Keratinocyte (primary cell): ENCODE measurements at regions not wholly inside any gene's neighbourhood (a gene's known extent, or its start where the extent isn't known, plus 50 kb on each side); places are given as distances from the start of the nearest gene placed in this dataset.

Experiments used
- DNase-seq: peaks from one replicate; pipeline ENCODE4 v3.0.0-alpha.2; 2011; ENCODE audit warnings: low read depth, missing footprints, low spot score
- FAIRE-seq: peaks from 2 replicates; lab custom pipeline; 2011; peaks lifted over from hg19 to GRCh38; lab: Jason Lieb, UNC
- H2AFZ ChIP-seq: 2 replicates; pipeline ENCODE4 v1.6.0; 2012; ENCODE audit warnings: low read length, control low read depth, inconsistent platforms; ENCODE audit not compliant: control insufficient read depth
- H3K27ac ChIP-seq: 2 replicates; pipeline ENCODE4 v1.5.1; 2011; ENCODE audit warnings: low read length; ENCODE audit not compliant: control insufficient read depth, insufficient read depth
- H3K27me3 ChIP-seq: 3 replicates; pipeline ENCODE4 v1.6.0; 2011; ENCODE audit warnings: low read length; ENCODE audit not compliant: control insufficient read depth, insufficient read depth; ENCODE audit errors: extremely low read depth
- H3K36me3 ChIP-seq, 2 experiments: 2 replicates in 1 of 2; 3 replicates in 1 of 2; pipeline ENCODE4 v1.5.1; 2011; ENCODE audit warnings: low read length in 2 of 2, mild to moderate bottlenecking in 1 of 2; ENCODE audit not compliant: control insufficient read depth in 2 of 2, insufficient read depth in 2 of 2; ENCODE audit errors: extremely low read depth in 1 of 2
- H3K4me1 ChIP-seq: 3 replicates; pipeline ENCODE4 v1.5.1; 2011; ENCODE audit warnings: low read length; ENCODE audit not compliant: control insufficient read depth, insufficient read depth; ENCODE audit errors: extremely low read depth
- H3K4me2 ChIP-seq: 3 replicates; pipeline ENCODE4 v1.6.0; 2011; ENCODE audit warnings: low read depth, low read length; ENCODE audit not compliant: control insufficient read depth, insufficient read depth; ENCODE audit errors: extremely low read depth
- H3K4me3 ChIP-seq, 3 experiments: fragments of 200-600 bp in 1 of 3; sonication (generic) in 1 of 3; 2 replicates in 2 of 3; 3 replicates in 1 of 3; pipeline ENCODE4 v1.5.1; 2011 to 2016; ENCODE audit warnings: low read length in 3 of 3, mild to moderate bottlenecking in 3 of 3, control low read depth in 2 of 3, inconsistent platforms in 1 of 3, low read depth in 1 of 3, mixed read lengths in 1 of 3, mixed run types in 1 of 3, moderate library complexity in 1 of 3; ENCODE audit not compliant: control insufficient read depth in 2 of 3, insufficient read depth in 2 of 3; ENCODE audit errors: extremely low read depth in 1 of 3
- H3K79me2 ChIP-seq: 2 replicates; pipeline ENCODE4 v1.6.0; 2012; ENCODE audit warnings: low read length; ENCODE audit not compliant: control insufficient read depth, insufficient read depth
- H3K9ac ChIP-seq: 3 replicates; pipeline ENCODE4 v1.6.0; 2011; ENCODE audit warnings: low read length; ENCODE audit not compliant: control insufficient read depth, insufficient read depth; ENCODE audit errors: extremely low read depth
- H3K9me1 ChIP-seq: 3 replicates; pipeline ENCODE4 v1.6.0; 2011; ENCODE audit warnings: low read length; ENCODE audit not compliant: control insufficient read depth, insufficient read depth; ENCODE audit errors: extremely low read depth
- H3K9me3 ChIP-seq: 2 replicates; pipeline ENCODE4 v1.5.1; 2012; ENCODE audit warnings: low read depth, low read length; ENCODE audit not compliant: control insufficient read depth
- H4K20me1 ChIP-seq: 3 replicates; pipeline ENCODE4 v1.6.0; 2011; ENCODE audit warnings: low read length; ENCODE audit not compliant: control insufficient read depth, insufficient read depth; ENCODE audit errors: extremely low read depth
- CTCF ChIP-seq, 3 experiments: IDR thresholded peaks in 1 of 3; conservative IDR thresholded peaks in 1 of 3; optimal IDR thresholded peaks in 1 of 3; 2 replicates in 2 of 3; 3 replicates in 1 of 3; pipeline versions ENCODE3 to v1.5.1; 2011; ENCODE audit warnings: low read length in 3 of 3, mild to moderate bottlenecking in 3 of 3, moderate library complexity in 2 of 3, control low read depth in 1 of 3, inconsistent platforms in 1 of 3; ENCODE audit not compliant: insufficient read depth in 2 of 3; ENCODE audit errors: extremely low read depth in 1 of 3
- EZH2 ChIP-seq: IDR thresholded peaks from one replicate; pipeline ENCODE4 v1.6.1; 2012; ENCODE audit warnings: inconsistent platforms, mild to moderate bottlenecking, low read length, moderate library complexity
- dilution Hi-C: fragments of 300-500 bp; cut with MboI; formaldehyde crosslinking; loops from one replicate; pipeline ENCODE4 v1.7.0; 2020; ENCODE audit warnings: low sequenced_read_pairs; ENCODE audit not compliant: extremely low pct_ligation_motif_present

DNA sequence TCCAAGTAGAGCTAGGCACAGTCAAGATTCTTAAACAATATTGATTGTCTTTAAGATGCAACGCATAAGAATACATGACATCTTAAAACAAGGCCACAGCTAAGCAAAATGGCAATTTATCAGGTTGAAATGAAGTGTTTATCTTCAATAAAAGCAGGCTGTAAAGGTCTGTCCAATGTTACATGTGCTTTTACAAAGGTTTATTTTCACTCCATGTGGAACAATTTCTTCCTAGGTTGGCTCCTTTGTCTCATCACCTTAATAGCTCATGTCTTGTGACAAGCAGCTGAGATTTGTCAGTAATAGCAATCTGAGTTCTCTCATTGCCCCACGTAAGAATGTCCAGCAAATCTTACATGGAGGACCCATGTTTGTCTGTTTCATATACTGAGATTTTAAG, 437.6 kb downstream of the GPAM start:
- H3K9me3 ChIP-seq: no peaks in the 10 kb centered on the region
- no peaks in the 10 kb centered on the region for H3K27me3 ChIP-seq
- no peak overlapping the region for H3K4me3 ChIP-seq
- TF ChIP-seq EZH2: no peak
- TF ChIP-seq CTCF (optimal IDR thresholded peaks at IDR 0.05 in 1 of 3, IDR thresholded peaks at IDR 0.05 in 1 of 3, conservative IDR thresholded peaks at IDR 0.05 in 1 of 3; ENCODE audit: extremely low read depth in 1 of 3, insufficient read depth in 2 of 3, low read length in 3 of 3): no peak
- no peak overlapping the region for H3K4me2 ChIP-seq
- FAIRE-seq (no peak), DNase-seq (no peak)
- H4K20me1 ChIP-seq: no peaks in the 10 kb centered on the region
- no peaks in the 10 kb centered on the region for H3K9me1 ChIP-seq
- no peak overlapping the region for H3K27ac ChIP-seq
- no peak overlapping the region for H3K9ac ChIP-seq
- H3K36me3 ChIP-seq: no peaks in the 10 kb centered on the region
- H2AFZ ChIP-seq: no peak overlapping the region
- no peaks in the 10 kb centered on the region for H3K79me2 ChIP-seq
- dilution Hi-C loops: no loop called here
- no peaks in the 10 kb centered on the region for H3K4me1 ChIP-seq

- H2AFZ ChIP-seq: no peak overlapping the region
- DNase-seq (no peak), FAIRE-seq (no peak)
- no peaks in the 10 kb centered on the region for H3K9me1 ChIP-seq
- dilution Hi-C loops: no loop called here
- H3K4me2 ChIP-seq: no peak overlapping the region
- no peaks in the 10 kb centered on the region for H3K79me2 ChIP-seq
- H3K4me3 ChIP-seq: no peak overlapping the region
- H4K20me1 ChIP-seq: no peaks in the 10 kb centered on the region
- no peaks in the 10 kb centered on the region for H3K36me3 ChIP-seq
- no peak overlapping the region for H3K27ac ChIP-seq
- H3K4me1 ChIP-seq: no peaks in the 10 kb centered on the region
- TF ChIP-seq EZH2 (no peak), CTCF (optimal IDR thresholded peaks at IDR 0.05 in 1 of 3, IDR thresholded peaks at IDR 0.05 in 1 of 3, conservative IDR thresholded peaks at IDR 0.05 in 1 of 3; ENCODE audit: extremely low read depth in 1 of 3, insufficient read depth in 2 of 3, low read length in 3 of 3) (no peak)
- H3K9me3 ChIP-seq: no peaks in the 10 kb centered on the region
- no peak overlapping the region for H3K9ac ChIP-seq
- no peaks in the 10 kb centered on the region for H3K27me3 ChIP-seq
Measured at GRCh38 chr10:111747751-111748150, 435.8 kb downstream of the GPAM start.
